ENCODE measurements at regions not wholly inside any gene's neighbourhood (a gene's known extent, or its start where the extent isn't known, plus 50 kb on each side); places are given as distances from the start of the nearest gene placed in this dataset.

- Histone ChIP-seq H3K4me3 (no peak overlapping the region), H3K9me3 (no peaks in the 10 kb centered on the region), H3K4me1 (no peaks in the 10 kb centered on the region), H3K27me3 (no peaks in the 10 kb centered on the region), H3K27ac (no peak overlapping the region), H3K36me3 (no peaks in the 10 kb centered on the region)
- DNase-seq = no peak
- WGBS, 5 donors = 79 to 89% (median 89%) methylated on average over 1 of the region's 1 CpG
- intact Hi-C loops (cut with DNase I; ENCODE audit: low total_unique reads) = no loop called here
- TF ChIP-seq POLR2A (IDR thresholded peaks at IDR 0.05) (no peak), EP300 (IDR thresholded peaks at IDR 0.05) (no peak)
Observed at GRCh38 chr9:23258569-23258968, 567.5 kb downstream of the ELAVL2 start.

GRCh38 chr9:23278561-23278960 is 547.5 kb downstream of the ELAVL2 start:
- TF ChIP-seq POLR2A (IDR thresholded peaks at IDR 0.05) (no peak), POLR2AphosphoS5 (IDR thresholded peaks at IDR 0.05) (no peak), CTCF (IDR thresholded peaks at IDR 0.05) (no peak), EP300 (IDR thresholded peaks at IDR 0.05) (no peak)
- no peak overlapping the region for H3K4me3 ChIP-seq
- H3K27me3 ChIP-seq = no peaks in the 10 kb centered on the region
- no peaks in the 10 kb centered on the region for H3K9me3 ChIP-seq
- no peak overlapping the region for H3K27ac ChIP-seq
- intact Hi-C loops (cut with DNase I; ENCODE audit: low total_unique reads) = no loop called here
- H3K4me1 ChIP-seq = no peaks in the 10 kb centered on the region
- no peaks in the 10 kb centered on the region for H3K36me3 ChIP-seq
- DNase-seq = no peak

DNA sequence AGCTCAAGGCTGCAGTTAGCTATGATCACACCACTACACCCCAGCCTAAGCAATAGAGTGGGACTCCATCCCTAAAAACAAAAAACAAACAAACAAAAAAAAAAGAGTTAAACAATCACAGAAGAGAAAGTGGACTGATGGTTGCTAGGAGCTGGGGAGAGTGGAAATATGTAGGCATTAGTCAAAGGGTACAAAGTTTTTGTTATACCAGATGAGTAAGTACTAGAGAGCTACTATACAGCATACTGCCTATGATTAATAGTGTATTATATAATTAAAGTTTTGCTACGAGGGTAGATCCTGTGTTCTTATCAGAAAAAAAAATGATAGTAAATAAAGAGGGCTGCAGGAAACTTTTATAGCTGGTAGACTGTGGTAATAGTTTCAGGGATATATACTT is 538.6 kb downstream of the ELAVL2 start:
- no peaks in the 10 kb centered on the region for H3K4me1 ChIP-seq
- H3K27me3 ChIP-seq = no peaks in the 10 kb centered on the region
- no peak for TF ChIP-seq EP300 (IDR thresholded peaks at IDR 0.05)
- no peak for TF ChIP-seq POLR2AphosphoS5 (IDR thresholded peaks at IDR 0.05)
- no peak for TF ChIP-seq POLR2A (IDR thresholded peaks at IDR 0.05)
- TF ChIP-seq CTCF (IDR thresholded peaks at IDR 0.05) = no peak
- no peaks in the 10 kb centered on the region for H3K36me3 ChIP-seq
- no peak overlapping the region for H3K27ac ChIP-seq
- no peak for DNase-seq
- intact Hi-C loops (cut with DNase I; ENCODE audit: low total_unique reads) = no loop called here
- H3K4me3 ChIP-seq = no peak overlapping the region
- 15 to 38% (median 26%) methylated on average over 1 of the region's 1 CpG for WGBS, 5 donors
- H3K9me3 ChIP-seq = peaks cover 0 to 6% (median 0%) of the 10 kb centered on the region in 4 donors

DNA sequence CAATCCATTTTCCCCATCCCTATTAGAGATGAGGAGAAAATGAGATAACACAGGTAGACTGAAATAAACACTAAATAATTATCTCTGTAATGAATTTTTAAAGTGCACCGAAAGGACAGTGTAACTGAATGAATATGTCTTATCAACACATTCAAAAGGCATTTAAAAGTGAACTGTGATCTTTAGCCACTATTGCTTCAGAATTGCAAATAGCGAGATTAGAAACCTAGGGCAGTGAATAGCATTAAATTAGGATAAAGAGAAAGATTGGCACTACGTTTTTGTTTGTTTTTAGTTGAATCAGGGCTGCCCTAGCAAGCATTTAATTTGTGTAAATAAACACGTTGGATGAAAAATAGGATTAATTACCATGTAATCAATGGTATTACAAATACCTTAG is 537.5 kb downstream of the ELAVL2 start:
- TF ChIP-seq POLR2A (IDR thresholded peaks at IDR 0.05) = no peak
- TF ChIP-seq EP300 (IDR thresholded peaks at IDR 0.05) = no peak
- TF ChIP-seq POLR2AphosphoS5 (IDR thresholded peaks at IDR 0.05) = no peak
- no peak for TF ChIP-seq CTCF (IDR thresholded peaks at IDR 0.05)
- DNase-seq = no peak
- Histone ChIP-seq H3K4me3 (no peak overlapping the region), H3K36me3 (no peaks in the 10 kb centered on the region), H3K27me3 (no peaks in the 10 kb centered on the region), H3K27ac (no peak overlapping the region), H3K4me1 (no peaks in the 10 kb centered on the region), H3K9me3 (peaks cover 0 to 6% (median 0%) of the 10 kb centered on the region in 4 donors)
- intact Hi-C loops (cut with DNase I; ENCODE audit: low total_unique reads) = no loop called here
- WGBS, 5 donors = 17 to 31% (median 26%) methylated on average over 4 of the region's 4 CpGs

DNA sequence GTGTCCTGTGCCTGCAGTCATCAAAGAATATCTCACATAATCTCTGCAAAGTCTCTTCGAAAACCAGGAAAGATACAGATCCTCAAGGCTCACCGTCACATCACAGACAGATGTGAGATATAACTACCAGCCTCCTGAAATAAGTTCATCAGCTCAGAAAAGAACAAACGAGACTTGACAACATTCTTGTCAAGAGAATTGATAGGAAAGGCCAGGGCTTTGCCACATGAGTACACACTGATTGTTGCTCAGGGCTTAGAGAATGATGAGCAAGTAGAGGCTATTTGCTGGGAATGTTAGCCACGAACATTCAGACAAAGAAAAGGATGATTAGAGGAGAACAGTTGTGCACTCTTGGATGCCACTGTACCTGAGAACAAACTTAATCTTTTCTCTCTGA is 535.1 kb downstream of the ELAVL2 start:
- 37 to 51% (median 42%) methylated on average over 4 of the region's 4 CpGs for WGBS, 5 donors
- Histone ChIP-seq H3K27ac (no peak overlapping the region), H3K27me3 (no peaks in the 10 kb centered on the region), H3K36me3 (no peaks in the 10 kb centered on the region), H3K4me1 (no peaks in the 10 kb centered on the region), H3K9me3 (no peaks in the 10 kb centered on the region), H3K4me3 (no peak overlapping the region)
- no peak for TF ChIP-seq EP300 (IDR thresholded peaks at IDR 0.05)
- TF ChIP-seq POLR2AphosphoS5 (IDR thresholded peaks at IDR 0.05) = no peak
- TF ChIP-seq POLR2A (IDR thresholded peaks at IDR 0.05) = no peak
- no peak for TF ChIP-seq CTCF (IDR thresholded peaks at IDR 0.05)
- intact Hi-C loops (cut with DNase I; ENCODE audit: low total_unique reads) = no loop called here
- no peak for DNase-seq
